ENCODE measurements at regions not wholly inside any gene's neighbourhood (a gene's known extent, or its start where the extent isn't known, plus 50 kb on each side); places are given as distances from the start of the nearest gene placed in this dataset.

DNA sequence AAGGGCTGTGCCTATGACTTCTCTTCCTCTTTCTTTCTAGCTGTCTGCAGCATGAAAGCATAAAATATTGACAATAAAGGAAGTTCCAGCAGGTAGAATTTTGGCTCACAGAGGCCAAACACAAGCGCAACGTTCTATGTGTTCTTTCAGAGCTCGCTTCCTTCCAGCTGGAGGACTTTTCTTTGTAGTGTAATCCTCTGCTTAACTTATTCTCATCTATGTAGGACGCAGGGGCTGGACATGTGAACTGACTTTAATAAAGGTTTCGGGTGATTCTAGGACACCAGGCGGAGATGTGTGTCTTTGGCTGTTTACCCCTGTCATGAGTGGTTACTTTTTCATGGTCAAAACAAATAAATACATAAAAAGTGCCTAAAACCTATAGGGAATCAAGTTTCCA, 191.5 kb upstream of the MAF start:
- Histone ChIP-seq H3K27me3 (replicated peaks; ENCODE audit: insufficient read depth) (no peaks in the 10 kb centered on the region), H3K27ac (peak overlapping the region in 1 of 2 donors; percentile 12), H3K9me3 (no peaks in the 10 kb centered on the region), H3K4me1 (replicated peaks) (no peaks in the 10 kb centered on the region), H3K4me3 (no peak overlapping the region), H3K36me3 (no peaks in the 10 kb centered on the region)
- intact Hi-C loops (cut with DNase I) = no loop called here
- 57% methylated on average over 6 of the region's 6 CpGs for WGBS
- TF ChIP-seq POLR2A (IDR thresholded peaks at IDR 0.05) (no peak), POLR2AphosphoS5 (IDR thresholded peaks at IDR 0.05) (no peak)
- TF ChIP-seq, protein P1, sequence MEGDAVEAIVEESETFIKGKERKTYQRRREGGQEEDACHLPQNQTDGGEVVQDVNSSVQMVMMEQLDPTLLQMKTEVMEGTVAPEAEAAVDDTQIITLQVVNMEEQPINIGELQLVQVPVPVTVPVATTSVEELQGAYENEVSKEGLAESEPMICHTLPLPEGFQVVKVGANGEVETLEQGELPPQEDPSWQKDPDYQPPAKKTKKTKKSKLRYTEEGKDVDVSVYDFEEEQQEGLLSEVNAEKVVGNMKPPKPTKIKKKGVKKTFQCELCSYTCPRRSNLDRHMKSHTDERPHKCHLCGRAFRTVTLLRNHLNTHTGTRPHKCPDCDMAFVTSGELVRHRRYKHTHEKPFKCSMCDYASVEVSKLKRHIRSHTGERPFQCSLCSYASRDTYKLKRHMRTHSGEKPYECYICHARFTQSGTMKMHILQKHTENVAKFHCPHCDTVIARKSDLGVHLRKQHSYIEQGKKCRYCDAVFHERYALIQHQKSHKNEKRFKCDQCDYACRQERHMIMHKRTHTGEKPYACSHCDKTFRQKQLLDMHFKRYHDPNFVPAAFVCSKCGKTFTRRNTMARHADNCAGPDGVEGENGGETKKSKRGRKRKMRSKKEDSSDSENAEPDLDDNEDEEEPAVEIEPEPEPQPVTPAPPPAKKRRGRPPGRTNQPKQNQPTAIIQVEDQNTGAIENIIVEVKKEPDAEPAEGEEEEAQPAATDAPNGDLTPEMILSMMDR (IDR thresholded peaks at IDR 0.05) = no peak
- no peak for DNase-seq (ENCODE audit: low spot score)

DNA sequence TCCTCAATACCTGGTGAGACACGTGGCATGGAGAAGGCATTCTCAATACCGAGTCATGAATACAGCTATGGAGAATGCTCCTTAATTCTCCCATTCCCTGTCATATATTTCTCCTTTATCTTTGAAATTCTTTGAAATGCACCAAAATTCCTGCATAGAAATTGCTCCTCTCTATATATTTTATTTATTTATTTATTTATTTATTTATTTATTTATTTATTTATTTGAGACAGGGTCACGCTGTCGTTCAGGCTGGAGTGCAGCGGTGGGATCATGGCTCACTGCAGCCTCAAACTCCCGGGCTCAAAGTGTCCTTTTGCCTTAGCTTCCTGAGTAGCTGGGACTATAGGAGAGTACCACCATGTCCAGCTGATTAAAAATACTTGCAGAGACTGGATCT, 190.3 kb upstream of the MAF start:
- no peaks in the 10 kb centered on the region for H3K36me3 ChIP-seq
- 91% methylated on average over 6 of the region's 6 CpGs for WGBS
- H3K4me3 ChIP-seq = no peak overlapping the region
- no peak for DNase-seq (ENCODE audit: low spot score)
- intact Hi-C loops (cut with DNase I) = no loop called here
- no peaks in the 10 kb centered on the region for H3K9me3 ChIP-seq
- TF ChIP-seq, protein P1 (IDR thresholded peaks at IDR 0.05) = no peak
- TF ChIP-seq POLR2AphosphoS5 (IDR thresholded peaks at IDR 0.05) (no peak), POLR2A (IDR thresholded peaks at IDR 0.05) (no peak)
- no peaks in the 10 kb centered on the region for H3K4me1 ChIP-seq (replicated peaks)
- H3K27ac ChIP-seq = no peak overlapping the region
- no peaks in the 10 kb centered on the region for H3K27me3 ChIP-seq (replicated peaks; ENCODE audit: insufficient read depth)

DNA sequence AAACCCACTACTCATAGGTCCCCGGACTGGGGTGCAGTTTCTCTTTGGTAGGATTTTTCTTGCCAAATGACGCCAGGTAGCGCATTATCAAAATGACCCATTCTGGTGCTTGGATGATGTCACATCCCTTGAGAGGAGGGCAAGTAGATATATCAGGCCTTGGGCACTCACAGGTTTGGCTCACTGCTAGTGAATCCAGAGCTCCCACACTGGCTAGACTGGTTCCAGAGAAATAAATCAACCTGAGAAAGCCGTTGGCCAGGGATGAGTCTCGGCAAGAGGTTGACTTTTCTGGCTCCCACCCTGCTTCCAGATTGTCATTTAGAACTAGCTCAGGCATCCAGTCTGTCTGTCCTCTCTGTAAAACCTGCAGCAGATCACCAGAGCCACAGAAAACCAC, 188.4 kb upstream of the MAF start:
- no peaks in the 10 kb centered on the region for H3K36me3 ChIP-seq
- no peaks in the 10 kb centered on the region for H3K4me1 ChIP-seq (replicated peaks)
- no peak overlapping the region for H3K4me3 ChIP-seq
- no peaks in the 10 kb centered on the region for H3K27me3 ChIP-seq (replicated peaks; ENCODE audit: insufficient read depth)
- intact Hi-C loops (cut with DNase I) = no loop called here
- TF ChIP-seq POLR2AphosphoS5 (IDR thresholded peaks at IDR 0.05) (peak; percentile 32), POLR2A (IDR thresholded peaks at IDR 0.05) (no peak)
- H3K27ac ChIP-seq = peak overlapping the region in 1 of 2 donors; percentile 22
- no peaks in the 10 kb centered on the region for H3K9me3 ChIP-seq
- WGBS = 48% methylated on average over 5 of the region's 5 CpGs
- DNase-seq (ENCODE audit: low spot score) = peak; percentile 65

DNA sequence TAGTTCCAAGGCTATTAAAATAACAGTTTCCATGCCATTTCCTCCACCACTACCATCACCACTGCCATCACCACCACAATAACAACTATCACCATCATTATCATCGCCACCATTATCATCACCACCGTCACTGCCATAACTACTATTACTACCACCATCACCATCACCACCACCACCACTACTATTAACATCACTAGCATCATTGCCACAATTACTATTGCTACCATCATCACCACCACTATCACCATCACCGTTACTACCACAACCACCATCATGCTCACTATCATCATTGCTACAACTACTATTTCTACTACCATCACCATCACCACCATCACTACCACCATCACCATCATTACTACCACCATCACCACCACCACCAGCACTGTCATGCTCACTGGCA, 185.9 kb upstream of the MAF start:
- TF ChIP-seq POLR2AphosphoS5 (IDR thresholded peaks at IDR 0.05) (no peak), POLR2A (IDR thresholded peaks at IDR 0.05) (no peak)
- TF ChIP-seq, protein P1 (IDR thresholded peaks at IDR 0.05) = no peak
- WGBS = 96% methylated on average over 3 of the region's 3 CpGs
- Histone ChIP-seq H3K4me3 (no peak overlapping the region), H3K27ac (no peak overlapping the region), H3K4me1 (replicated peaks) (no peaks in the 10 kb centered on the region), H3K36me3 (no peaks in the 10 kb centered on the region), H3K27me3 (replicated peaks; ENCODE audit: insufficient read depth) (no peaks in the 10 kb centered on the region), H3K9me3 (no peaks in the 10 kb centered on the region)
- DNase-seq (ENCODE audit: low spot score) = no peak
- intact Hi-C loops (cut with DNase I) = no loop called here

DNA sequence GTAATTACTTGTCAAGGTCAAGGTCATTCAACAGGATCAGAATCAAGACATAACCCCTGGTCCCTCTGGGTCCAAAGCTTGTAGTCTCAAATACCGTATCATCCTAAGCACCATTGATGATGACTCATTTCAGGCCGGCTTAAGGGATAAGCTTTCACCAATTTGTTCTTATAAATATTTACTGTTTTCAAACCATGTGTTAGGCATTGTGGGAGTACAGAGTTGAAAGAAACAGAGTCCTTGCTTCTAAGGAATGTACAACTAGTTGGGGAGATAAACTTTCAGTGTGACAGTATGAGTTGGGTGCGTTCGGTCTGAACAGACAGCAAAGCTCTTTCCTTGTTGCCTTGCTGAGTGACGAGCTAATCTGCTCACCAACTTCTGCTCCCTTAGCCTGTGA, 183.5 kb upstream of the MAF start:
- TF ChIP-seq, protein P1 (IDR thresholded peaks at IDR 0.05) = no peak
- no peak for TF ChIP-seq POLR2AphosphoS5 (IDR thresholded peaks at IDR 0.05)
- TF ChIP-seq POLR2A (IDR thresholded peaks at IDR 0.05) = no peak
- Histone ChIP-seq H3K9me3 (no peaks in the 10 kb centered on the region), H3K36me3 (no peaks in the 10 kb centered on the region), H3K4me1 (replicated peaks) (no peaks in the 10 kb centered on the region), H3K4me3 (no peak overlapping the region), H3K27me3 (replicated peaks; ENCODE audit: insufficient read depth) (no peaks in the 10 kb centered on the region), H3K27ac (no peak overlapping the region)
- 89% methylated on average over 5 of the region's 5 CpGs for WGBS
- intact Hi-C loops (cut with DNase I) = no loop called here
- DNase-seq (ENCODE audit: low spot score) = no peak
